HG03095 (cell line): ENCODE measurements at regions not wholly inside any gene's neighbourhood (a gene's known extent, or its start where the extent isn't known, plus 50 kb on each side); places are given as distances from the start of the nearest gene placed in this dataset.

Source experiments
- ATAC-seq: cut with Tn5 transposase; IDR thresholded peaks from one replicate; pipeline ENCODE4 v1.9.1; 2021; ENCODE audit warnings: moderate library complexity; ENCODE audit not compliant: unreplicated experiment

- no peak for ATAC-seq
Measured at GRCh38 chr2:65864619-65865018, 432.2 kb upstream of the SPRED2 start.

GRCh38 chr2:65863713-65864112 is 431.3 kb upstream of the SPRED2 start:
- no peak for ATAC-seq

GRCh38 chr2:65856928-65857327 is 424.5 kb upstream of the SPRED2 start:
- ATAC-seq, result no peak

GRCh38 chr2:65856423-65856822 is 424.0 kb upstream of the SPRED2 start:
- no peak for ATAC-seq

GRCh38 chr2:65850695-65851094 is 418.3 kb upstream of the SPRED2 start:
- no peak for ATAC-seq

- no peak for ATAC-seq
Measured at GRCh38 chr2:65846989-65847678, 414.7 kb upstream of the SPRED2 start.

- ATAC-seq, result no peak
Measured at GRCh38 chr2:65845442-65846182, 413.2 kb upstream of the SPRED2 start.

- ATAC-seq, result no peak
Measured at GRCh38 chr2:65842104-65842503, 409.7 kb upstream of the SPRED2 start.

GRCh38 chr2:65835975-65836549 is 403.7 kb upstream of the SPRED2 start:
- no peak for ATAC-seq

GRCh38 chr2:65834771-65835475 is 402.5 kb upstream of the SPRED2 start:
- no peak for ATAC-seq

- no peak for ATAC-seq
Measured at GRCh38 chr2:65834062-65834461, 401.7 kb upstream of the SPRED2 start.

GRCh38 chr2:65831509-65831908 is 399.1 kb upstream of the SPRED2 start:
- no peak for ATAC-seq

GRCh38 chr2:65826567-65826966 is 394.2 kb upstream of the SPRED2 start:
- ATAC-seq, result no peak

- ATAC-seq, result no peak
Measured at GRCh38 chr2:65823511-65823910, 391.1 kb upstream of the SPRED2 start.

GRCh38 chr2:65820454-65820853 is 388.1 kb upstream of the SPRED2 start:
- no peak for ATAC-seq

GRCh38 chr2:65819963-65820362 is 387.6 kb upstream of the SPRED2 start:
- ATAC-seq, result no peak

GRCh38 chr2:65818873-65819451 is 386.6 kb upstream of the SPRED2 start:
- no peak for ATAC-seq

GRCh38 chr2:65813631-65814173 is 381.3 kb upstream of the SPRED2 start:
- no peak for ATAC-seq

- no peak for ATAC-seq
Measured at GRCh38 chr2:65812887-65813286, 380.5 kb upstream of the SPRED2 start.

GRCh38 chr2:65807942-65808341 is 375.5 kb upstream of the SPRED2 start:
- no peak for ATAC-seq

GRCh38 chr2:65804777-65805176 is 372.4 kb upstream of the SPRED2 start:
- no peak for ATAC-seq
